HepG2 (cell line): ENCODE measurements at regions not wholly inside any gene's neighbourhood (a gene's known extent, or its start where the extent isn't known, plus 50 kb on each side); places are given as distances from the start of the nearest gene placed in this dataset.

Experiments
- ATAC-seq: fragments of 200-7000 bp; cut with Tn5 transposase; 3 replicates; pipeline ENCODE4 v1.9.1; 2020; ENCODE audit warnings: mild to moderate bottlenecking, moderate library complexity
- BruUV-seq: library from RNA; stranded (reverse); fragments of 400-500 nt; replicated peaks from 2 replicates; lab custom pipeline; 2021; lab: Mats Ljungman, UMichigan
- CTCF ChIA-PET: fragments of 300-600 bp; formaldehyde crosslinking; extraction: SDS; loops from one replicate; lab custom pipeline; 2021; ENCODE audit warnings: low total read pairs, inconsistent platforms, low intra/inter-chr PET ratio; lab: Yijun Ruan, JAX
- POLR2A ChIA-PET: fragments of 350-600 bp; sonication (Branson Sonifier 250); formaldehyde crosslinking; loops from one replicate; lab custom pipeline; 2020; ENCODE audit warnings: antibody characterized with exemption, inconsistent platforms; lab: Yijun Ruan, JAX
- DNase-seq: peaks from one replicate; pipeline ENCODE4 v3.0.0-alpha.2; 2015; ENCODE audit warnings: low spot score
- FAIRE-seq: peaks from 3 replicates; lab custom pipeline; 2011; peaks lifted over from hg19 to GRCh38; lab: Jason Lieb, UNC
- H2AFZ ChIP-seq: one replicate; pipeline ENCODE4 v1.6.1; 2011; ENCODE audit warnings: low read length, inconsistent platforms
- H3K27ac ChIP-seq: fragments of 300-600 bp; 3 replicates; pipeline ENCODE4 v1.8.0; 2011; ENCODE audit warnings: mixed run types, mild to moderate bottlenecking, mixed read lengths, low read length, inconsistent platforms; ENCODE audit not compliant: insufficient read depth; ENCODE audit errors: extremely low read length
- H3K27me3 ChIP-seq, 2 experiments: fragments of 200-600 bp in 1 of 2; 2 replicates in 1 of 2; 3 replicates in 1 of 2; pipeline versions ENCODE4 v1.6.0 to v1.8.0; 2011; ENCODE audit warnings: low read length in 2 of 2, mild to moderate bottlenecking in 2 of 2, moderate library complexity in 2 of 2, inconsistent platforms in 1 of 2; ENCODE audit not compliant: insufficient read depth in 2 of 2, control insufficient read depth in 1 of 2
- H3K36me3 ChIP-seq, 2 experiments: fragments of 200-600 bp in 1 of 2; replicated peaks in 1 of 2; 2 replicates in 1 of 2; 3 replicates in 1 of 2; pipeline versions ENCODE4 v1.5.1 to v1.8.0; 2011; ENCODE audit warnings: low read length in 2 of 2, inconsistent platforms in 1 of 2; ENCODE audit not compliant: insufficient read depth in 2 of 2, control insufficient read depth in 1 of 2
- H3K4me1 ChIP-seq: 2 replicates; pipeline ENCODE4 v1.5.1; 2012; ENCODE audit warnings: low read length, inconsistent platforms; ENCODE audit not compliant: insufficient read depth
- H3K4me2 ChIP-seq: 2 replicates; pipeline ENCODE4 v1.6.0; 2011; ENCODE audit warnings: low read depth, low read length, inconsistent platforms
- H3K4me3 ChIP-seq, 3 experiments: fragments of 200-600 bp in 1 of 3; sonication (generic), shearing (Covaris generic) in 1 of 3; replicated peaks in 1 of 3; 2 replicates each; pipeline ENCODE4 v1.5.1; 2011 to 2016; ENCODE audit warnings: low read length in 3 of 3, inconsistent platforms in 2 of 3, low read depth in 2 of 3, mild to moderate bottlenecking in 2 of 3, control low read depth in 1 of 3, mixed read lengths in 1 of 3; ENCODE audit not compliant: insufficient read depth in 1 of 3
- H3K79me2 ChIP-seq: one replicate; pipeline ENCODE4 v1.6.1; 2011; ENCODE audit warnings: low read length, inconsistent platforms; ENCODE audit not compliant: insufficient read depth
- H3K9ac ChIP-seq: 2 replicates; pipeline ENCODE4 v1.6.0; 2011; ENCODE audit warnings: mild to moderate bottlenecking, low read depth, low read length, inconsistent platforms; ENCODE audit not compliant: insufficient read depth
- H3K9me3 ChIP-seq: 2 replicates; pipeline ENCODE4 v1.5.1; 2012; ENCODE audit warnings: mild to moderate bottlenecking, low read length
- H4K20me1 ChIP-seq: 2 replicates; pipeline ENCODE4 v1.6.0; 2011; ENCODE audit warnings: inconsistent platforms, mild to moderate bottlenecking, low read length, moderate library complexity; ENCODE audit not compliant: insufficient read depth
- ADNP ChIP-seq: sonication (generic); formaldehyde crosslinking; IDR thresholded peaks from 2 replicates; pipeline ENCODE4 v1.4.0; 2020; ENCODE audit warnings: missing genetic modification reagents
- JDP2 ChIP-seq: sonication (generic); formaldehyde crosslinking; IDR thresholded peaks from 2 replicates; pipeline ENCODE4 v1.8.1; 2022; ENCODE audit warnings: missing genetic modification reagents, borderline replicate concordance
- PHF8 ChIP-seq: sonication (generic); formaldehyde crosslinking; IDR thresholded peaks from 2 replicates; pipeline ENCODE4 v1.5.0; 2020; ENCODE audit warnings: missing genetic modification reagents
- RFXANK ChIP-seq: IDR thresholded peaks from 2 replicates; pipeline ENCODE4 v1.6.1; 2016
- SMC3 ChIP-seq: IDR thresholded peaks from 2 replicates; pipeline ENCODE4 v1.6.1; 2011; ENCODE audit warnings: low read length, improper control_type of control experiment
- TOPORS ChIP-seq: sonication (generic); formaldehyde crosslinking; IDR thresholded peaks from 2 replicates; pipeline ENCODE4 v1.8.0; 2023; ENCODE audit warnings: mild to moderate bottlenecking, missing genetic modification reagents
- ZNF350 ChIP-seq: sonication (generic); formaldehyde crosslinking; IDR thresholded peaks from 2 replicates; pipeline ENCODE4 v1.4.0; 2020; ENCODE audit warnings: mild to moderate bottlenecking, low read depth, missing genetic modification reagents, borderline replicate concordance
- ZNF614 ChIP-seq: IDR thresholded peaks from 2 replicates; pipeline ENCODE4 v1.6.1; 2018; ENCODE audit warnings: missing biosample characterization, missing genetic modification reagents, inconsistent platforms, borderline replicate concordance
- ZNF772 ChIP-seq: sonication (generic); formaldehyde crosslinking; IDR thresholded peaks from 2 replicates; pipeline ENCODE4 v1.5.0; 2020; ENCODE audit warnings: mild to moderate bottlenecking, missing genetic modification reagents
- ZNF782 ChIP-seq: sonication (generic); formaldehyde crosslinking; IDR thresholded peaks from 2 replicates; pipeline ENCODE4 v1.4.0; 2020; ENCODE audit warnings: missing genetic modification reagents, mild to moderate bottlenecking, borderline replicate concordance
- WGBS: methylation state at CpG from one replicate; pipeline ENCODE4 v1.1.6; 2017; ENCODE audit warnings: low lambda C conversion rate; 5-methylcytosine and 5-hydroxymethylcytosine counted together
- in situ Hi-C: cut with HindIII; loops from 2 replicates; pipeline ENCODE4 v1.10.0; 2017; ENCODE audit warnings: low pct_unique_long_range_greater_than_20kb; ENCODE audit not compliant: extremely low pct_ligation_motif_present
- intact Hi-C: fragments of 100-400 bp; cut with micrococcal nuclease; formaldehyde crosslinking; loops from one replicate; pipeline ENCODE4 v1.10.0; 2022; ENCODE audit not compliant: unreplicated experiment
- TF ChIP-seq, protein P1 (sequence below): sonication (generic); formaldehyde crosslinking; IDR thresholded peaks from 2 replicates; pipeline ENCODE4 v1.4.0; 2020; ENCODE audit warnings: mild to moderate bottlenecking, missing genetic modification reagents
- TF ChIP-seq, protein P2 (sequence below): sonication (generic); formaldehyde crosslinking; IDR thresholded peaks from 2 replicates; pipeline ENCODE4 v1.4.0; 2020; ENCODE audit warnings: mild to moderate bottlenecking, missing genetic modification reagents
- TF ChIP-seq, protein P3 (sequence below): IDR thresholded peaks from 2 replicates; pipeline ENCODE4 v1.6.1; 2016

DNA sequence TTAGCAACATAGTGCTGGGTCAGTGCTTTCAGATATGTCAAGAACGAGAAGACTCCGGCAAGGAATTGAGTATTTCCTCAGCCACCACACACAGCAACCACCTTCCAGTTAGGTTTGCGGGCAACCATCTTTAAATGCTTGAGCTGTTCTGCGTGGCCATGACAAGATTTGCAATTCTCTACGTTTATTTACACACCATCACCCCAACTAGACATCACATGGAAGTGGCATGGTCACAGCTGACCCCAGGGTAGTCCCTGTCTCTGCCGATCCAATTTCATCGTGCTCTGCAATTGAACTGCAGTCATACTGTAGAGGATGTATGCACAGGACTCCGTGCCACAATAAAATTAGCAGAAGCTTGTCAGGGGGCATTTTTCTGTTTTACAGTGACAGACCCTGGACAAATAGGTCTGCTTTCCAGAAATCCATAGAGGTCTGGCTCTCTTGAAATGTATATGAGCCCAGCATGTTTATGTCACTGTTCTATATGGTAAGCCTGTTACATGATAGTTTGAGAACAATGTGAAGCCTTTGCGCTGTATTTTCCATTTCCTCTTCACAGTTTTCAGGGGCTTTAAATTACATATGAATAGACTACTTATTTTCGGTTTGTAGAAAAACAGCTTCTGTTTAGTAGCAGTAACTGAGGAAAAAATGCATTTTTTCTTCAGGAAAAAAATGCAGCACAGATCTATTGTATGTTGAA is 605.2 kb downstream of the NR4A2 start:
- H3K4me2 ChIP-seq = no peak overlapping the region
- 8% methylated on average over 10 of the region's 10 CpGs for WGBS
- H3K36me3 ChIP-seq = no peaks in the 10 kb centered on the region
- ATAC-seq (no peak), DNase-seq (no peak), FAIRE-seq (no peak)
- no TSS peak for BruUV-seq
- no peaks in the 10 kb centered on the region for H3K79me2 ChIP-seq
- H3K9me3 ChIP-seq = no peaks in the 10 kb centered on the region
- H4K20me1 ChIP-seq = no peaks in the 10 kb centered on the region
- H3K9ac ChIP-seq = no peak overlapping the region
- no peaks in the 10 kb centered on the region for H3K27me3 ChIP-seq
- CTCF ChIA-PET = no interaction called here
- H3K27ac ChIP-seq = no peak overlapping the region
- H2AFZ ChIP-seq = no peak overlapping the region
- POLR2A ChIA-PET = no interaction called here
- intact Hi-C loops (no loop called here), in situ Hi-C loops (no loop called here)
- no peaks in the 10 kb centered on the region for H3K4me1 ChIP-seq
- H3K4me3 ChIP-seq = no peak overlapping the region
- TF ChIP-seq RFXANK (CRISPR knock-in tag) = no peak
- TF ChIP-seq, protein P1, sequence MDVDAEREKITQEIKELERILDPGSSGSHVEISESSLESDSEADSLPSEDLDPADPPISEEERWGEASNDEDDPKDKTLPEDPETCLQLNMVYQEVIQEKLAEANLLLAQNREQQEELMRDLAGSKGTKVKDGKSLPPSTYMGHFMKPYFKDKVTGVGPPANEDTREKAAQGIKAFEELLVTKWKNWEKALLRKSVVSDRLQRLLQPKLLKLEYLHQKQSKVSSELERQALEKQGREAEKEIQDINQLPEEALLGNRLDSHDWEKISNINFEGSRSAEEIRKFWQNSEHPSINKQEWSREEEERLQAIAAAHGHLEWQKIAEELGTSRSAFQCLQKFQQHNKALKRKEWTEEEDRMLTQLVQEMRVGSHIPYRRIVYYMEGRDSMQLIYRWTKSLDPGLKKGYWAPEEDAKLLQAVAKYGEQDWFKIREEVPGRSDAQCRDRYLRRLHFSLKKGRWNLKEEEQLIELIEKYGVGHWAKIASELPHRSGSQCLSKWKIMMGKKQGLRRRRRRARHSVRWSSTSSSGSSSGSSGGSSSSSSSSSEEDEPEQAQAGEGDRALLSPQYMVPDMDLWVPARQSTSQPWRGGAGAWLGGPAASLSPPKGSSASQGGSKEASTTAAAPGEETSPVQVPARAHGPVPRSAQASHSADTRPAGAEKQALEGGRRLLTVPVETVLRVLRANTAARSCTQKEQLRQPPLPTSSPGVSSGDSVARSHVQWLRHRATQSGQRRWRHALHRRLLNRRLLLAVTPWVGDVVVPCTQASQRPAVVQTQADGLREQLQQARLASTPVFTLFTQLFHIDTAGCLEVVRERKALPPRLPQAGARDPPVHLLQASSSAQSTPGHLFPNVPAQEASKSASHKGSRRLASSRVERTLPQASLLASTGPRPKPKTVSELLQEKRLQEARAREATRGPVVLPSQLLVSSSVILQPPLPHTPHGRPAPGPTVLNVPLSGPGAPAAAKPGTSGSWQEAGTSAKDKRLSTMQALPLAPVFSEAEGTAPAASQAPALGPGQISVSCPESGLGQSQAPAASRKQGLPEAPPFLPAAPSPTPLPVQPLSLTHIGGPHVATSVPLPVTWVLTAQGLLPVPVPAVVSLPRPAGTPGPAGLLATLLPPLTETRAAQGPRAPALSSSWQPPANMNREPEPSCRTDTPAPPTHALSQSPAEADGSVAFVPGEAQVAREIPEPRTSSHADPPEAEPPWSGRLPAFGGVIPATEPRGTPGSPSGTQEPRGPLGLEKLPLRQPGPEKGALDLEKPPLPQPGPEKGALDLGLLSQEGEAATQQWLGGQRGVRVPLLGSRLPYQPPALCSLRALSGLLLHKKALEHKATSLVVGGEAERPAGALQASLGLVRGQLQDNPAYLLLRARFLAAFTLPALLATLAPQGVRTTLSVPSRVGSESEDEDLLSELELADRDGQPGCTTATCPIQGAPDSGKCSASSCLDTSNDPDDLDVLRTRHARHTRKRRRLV = no peak
- TF ChIP-seq ZNF782 (CRISPR knock-in tag) = no peak
- no peak for TF ChIP-seq ZNF614 (CRISPR knock-in tag)
- no peak for TF ChIP-seq ADNP (CRISPR knock-in tag)
- TF ChIP-seq, protein P2, sequence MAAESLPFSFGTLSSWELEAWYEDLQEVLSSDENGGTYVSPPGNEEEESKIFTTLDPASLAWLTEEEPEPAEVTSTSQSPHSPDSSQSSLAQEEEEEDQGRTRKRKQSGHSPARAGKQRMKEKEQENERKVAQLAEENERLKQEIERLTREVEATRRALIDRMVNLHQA (CRISPR knock-in tag) = no peak
- no peak for TF ChIP-seq JDP2 (CRISPR knock-in tag)
- TF ChIP-seq SMC3 = no peak
- no peak for TF ChIP-seq ZNF350 (CRISPR knock-in tag)
- TF ChIP-seq, protein P3, sequence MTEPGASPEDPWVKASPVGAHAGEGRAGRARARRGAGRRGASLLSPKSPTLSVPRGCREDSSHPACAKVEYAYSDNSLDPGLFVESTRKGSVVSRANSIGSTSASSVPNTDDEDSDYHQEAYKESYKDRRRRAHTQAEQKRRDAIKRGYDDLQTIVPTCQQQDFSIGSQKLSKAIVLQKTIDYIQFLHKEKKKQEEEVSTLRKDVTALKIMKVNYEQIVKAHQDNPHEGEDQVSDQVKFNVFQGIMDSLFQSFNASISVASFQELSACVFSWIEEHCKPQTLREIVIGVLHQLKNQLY = no peak
- no peak for TF ChIP-seq PHF8
- TF ChIP-seq TOPORS (CRISPR knock-in tag) = no peak
- no peak for TF ChIP-seq ZNF772
